ENCODE measurements at regions not wholly inside any gene's neighbourhood (a gene's known extent, or its start where the extent isn't known, plus 50 kb on each side); places are given as distances from the start of the nearest gene placed in this dataset.

- TF ChIP-seq CTCF (conservative IDR thresholded peaks at IDR 0.05 in 1 of 2, IDR thresholded peaks at IDR 0.05 in 1 of 2; ENCODE audit: extremely low read depth in 1 of 2, insufficient read depth in 1 of 2, low read depth in 1 of 2, low read length in 2 of 2) (no peak), EZH2 (IDR thresholded peaks at IDR 0.05; ENCODE audit: borderline replicate concordance, low read length) (no peak)
Measured at GRCh38 chr11:119863236-119863635, 134.2 kb upstream of the NECTIN1 start.
